Upper lobe of right lung (tissue), 1 donor: ENCODE measurements at regions not wholly inside any gene's neighbourhood (a gene's known extent, or its start where the extent isn't known, plus 50 kb on each side); places are given as distances from the start of the nearest gene placed in this dataset.

ENCODE experiments used
- ATAC-seq: fragments of 200-7000 bp; cut with Tn5 transposase; one replicate; pipeline ENCODE4 v1.9.1; 2020; ENCODE audit warnings: mild to moderate bottlenecking, moderate library complexity
- DNase-seq: peaks from one replicate; pipeline ENCODE4 v3.0.0-alpha.2; 2020
- H3K27ac ChIP-seq: fragments of 200-600 bp; one replicate; pipeline ENCODE4 v1.8.0; 2022
- H3K27me3 ChIP-seq: fragments of 200-600 bp; one replicate; pipeline ENCODE4 v1.8.0; 2022; ENCODE audit warnings: mild to moderate bottlenecking
- H3K36me3 ChIP-seq: fragments of 200-600 bp; one replicate; pipeline ENCODE4 v1.8.0; 2022
- H3K4me1 ChIP-seq: fragments of 200-600 bp; one replicate; pipeline ENCODE4 v1.8.0; 2022
- H3K4me3 ChIP-seq: fragments of 200-600 bp; one replicate; pipeline ENCODE4 v1.8.0; 2022; ENCODE audit warnings: mild to moderate bottlenecking
- H3K9me3 ChIP-seq: fragments of 200-600 bp; one replicate; pipeline ENCODE4 v1.8.0; 2022
- CTCF ChIP-seq: fragments of 200-600 bp; IDR thresholded peaks from one replicate; pipeline ENCODE4 v1.8.0; 2022; ENCODE audit warnings: antibody characterized with exemption
- intact Hi-C: fragments of 100-400 bp; cut with DNase I; formaldehyde crosslinking; loops from one replicate; pipeline ENCODE4 v1.11.0; 2022
- donor health status: DM: no; HTN: yes; CAD: no; lungs with severe emphysema.

DNA sequence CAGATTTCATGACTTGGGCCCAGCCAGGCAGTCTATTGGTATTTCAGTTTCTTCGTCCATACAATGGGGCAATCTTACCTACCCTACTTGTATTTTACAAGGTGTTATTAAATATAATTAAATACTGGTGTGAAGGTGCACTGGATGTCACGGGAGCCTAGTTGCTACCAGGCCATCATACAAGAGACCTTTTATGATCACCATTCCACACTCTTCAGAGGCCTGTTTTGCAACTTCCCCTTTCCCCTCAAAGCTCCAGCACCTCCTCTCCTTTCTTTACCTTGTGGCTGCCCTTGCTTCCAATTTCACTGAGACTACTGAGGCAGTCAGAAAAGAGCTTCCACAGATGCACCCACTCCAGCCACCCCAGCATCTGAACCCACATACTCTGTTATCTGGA, 93.8 kb upstream of the HELT start:
- no peak for ATAC-seq
- TF ChIP-seq CTCF: no peak
- Histone ChIP-seq H3K27ac (no peak overlapping the region), H3K9me3 (no peaks in the 10 kb centered on the region), H3K36me3 (no peaks in the 10 kb centered on the region), H3K27me3 (no peaks in the 10 kb centered on the region), H3K4me3 (no peak overlapping the region), H3K4me1 (no peaks in the 10 kb centered on the region)
- intact Hi-C loops: no loop called here
- DNase-seq: no peak

DNA sequence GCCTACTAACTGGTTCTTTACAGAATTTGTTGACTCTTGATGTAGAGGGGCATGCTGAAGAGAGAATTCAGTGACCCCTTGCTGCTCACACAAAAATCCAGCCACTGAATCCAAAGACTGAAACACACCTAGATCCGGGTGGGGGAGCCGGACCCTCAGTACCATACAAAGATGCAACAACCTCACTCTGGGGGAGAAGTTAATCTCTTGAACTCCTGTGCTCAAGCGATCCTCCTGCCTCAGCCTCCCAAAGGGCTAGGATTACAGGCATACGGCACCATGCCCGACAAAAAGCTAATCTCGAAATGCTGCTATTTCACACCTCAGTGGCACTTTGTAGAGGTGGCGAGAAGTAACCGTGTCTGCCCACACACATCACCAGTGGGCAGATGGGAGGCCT, 88.8 kb upstream of the HELT start:
- Histone ChIP-seq H3K27me3 (peaks cover 6% of the 10 kb centered on the region), H3K4me1 (no peaks in the 10 kb centered on the region), H3K4me3 (no peak overlapping the region), H3K27ac (no peak overlapping the region), H3K9me3 (no peaks in the 10 kb centered on the region), H3K36me3 (no peaks in the 10 kb centered on the region)
- DNase-seq (no peak), ATAC-seq (no peak)
- intact Hi-C loops: no loop called here
- TF ChIP-seq CTCF: no peak

DNA sequence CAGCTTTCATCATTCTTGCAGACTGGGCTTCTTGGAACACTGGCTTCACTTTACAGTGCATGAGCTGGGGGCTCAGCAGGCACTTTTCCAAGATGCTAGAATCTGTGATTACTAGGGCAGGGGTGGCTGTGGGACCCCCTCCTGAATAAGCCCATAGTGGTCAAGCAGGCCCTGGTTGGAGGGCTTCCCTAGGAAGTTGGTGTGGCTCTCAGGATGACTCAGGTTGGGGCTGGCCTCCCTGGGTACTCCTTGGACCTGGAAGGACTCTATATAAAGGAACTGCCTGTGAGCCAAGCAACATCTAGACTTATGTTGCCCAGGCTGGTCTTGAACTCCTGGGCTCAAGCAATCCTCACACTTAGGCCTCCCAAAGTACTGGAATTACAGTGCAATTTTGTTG, 88.3 kb upstream of the HELT start:
- no peak for TF ChIP-seq CTCF
- Histone ChIP-seq H3K27ac (no peak overlapping the region), H3K4me1 (no peaks in the 10 kb centered on the region), H3K9me3 (no peaks in the 10 kb centered on the region), H3K4me3 (no peak overlapping the region), H3K36me3 (no peaks in the 10 kb centered on the region), H3K27me3 (peaks cover 6% of the 10 kb centered on the region)
- ATAC-seq (no peak), DNase-seq (no peak)
- intact Hi-C loops: no loop called here

GRCh38 chr4:184932343-184932742, 85.9 kb upstream of the HELT start:
- intact Hi-C loops: no loop called here
- Histone ChIP-seq H3K4me1 (no peaks in the 10 kb centered on the region), H3K27ac (no peak overlapping the region), H3K9me3 (no peaks in the 10 kb centered on the region), H3K4me3 (no peak overlapping the region), H3K27me3 (peaks cover 6% of the 10 kb centered on the region), H3K36me3 (no peaks in the 10 kb centered on the region)
- ATAC-seq (no peak), DNase-seq (no peak)
- no peak for TF ChIP-seq CTCF

DNA sequence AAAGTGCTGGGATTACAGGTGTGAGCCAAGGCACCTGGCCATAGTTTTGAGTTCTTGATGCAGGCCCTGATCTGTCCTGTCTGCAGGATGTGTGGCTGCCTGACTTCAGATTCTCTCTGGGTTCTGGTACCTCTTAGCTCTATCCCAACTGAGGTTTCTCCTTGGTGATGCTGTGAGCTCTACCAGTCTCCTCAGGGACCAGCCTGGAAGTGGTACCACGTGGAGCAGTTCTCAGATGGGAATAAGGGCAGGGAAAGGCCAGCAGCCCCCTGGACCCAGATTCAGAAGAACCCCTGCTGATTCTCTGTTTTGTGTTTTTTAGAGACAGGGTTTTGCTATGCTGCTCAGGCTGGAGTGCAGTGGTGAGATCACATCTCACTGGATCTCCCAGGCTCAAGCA, 85.0 kb upstream of the HELT start:
- H3K4me3 ChIP-seq: no peak overlapping the region
- no peak overlapping the region for H3K27ac ChIP-seq
- H3K9me3 ChIP-seq: no peaks in the 10 kb centered on the region
- H3K4me1 ChIP-seq: no peaks in the 10 kb centered on the region
- ATAC-seq (no peak), DNase-seq (no peak)
- peaks cover 6% of the 10 kb centered on the region for H3K27me3 ChIP-seq
- intact Hi-C loops: no loop called here
- no peaks in the 10 kb centered on the region for H3K36me3 ChIP-seq
- no peak for TF ChIP-seq CTCF

GRCh38 chr4:184934184-184934583, 84.1 kb upstream of the HELT start:
- Histone ChIP-seq H3K27me3 (peaks cover 6% of the 10 kb centered on the region), H3K4me1 (no peaks in the 10 kb centered on the region), H3K4me3 (no peak overlapping the region), H3K36me3 (no peaks in the 10 kb centered on the region), H3K27ac (no peak overlapping the region), H3K9me3 (no peaks in the 10 kb centered on the region)
- DNase-seq (no peak), ATAC-seq (no peak)
- no peak for TF ChIP-seq CTCF
- intact Hi-C loops: no loop called here
